Stimulated activated CD4-positive, alpha-beta T cell treated with anti-CD3 and anti-CD28 coated beads, Interleukin-1b, Interleukin-23, amount 100 ng/mL, for 24 hours (primary cell): ENCODE measurements at regions not wholly inside any gene's neighbourhood (a gene's known extent, or its start where the extent isn't known, plus 50 kb on each side); places are given as distances from the start of the nearest gene placed in this dataset.

ENCODE experiments used
- DNase-seq, 4 experiments: peaks; one replicate each; pipeline ENCODE4 v3.0.0-alpha.2; 2020; ENCODE audit warnings: low read depth in 4 of 4, low spot score in 1 of 4

DNA sequence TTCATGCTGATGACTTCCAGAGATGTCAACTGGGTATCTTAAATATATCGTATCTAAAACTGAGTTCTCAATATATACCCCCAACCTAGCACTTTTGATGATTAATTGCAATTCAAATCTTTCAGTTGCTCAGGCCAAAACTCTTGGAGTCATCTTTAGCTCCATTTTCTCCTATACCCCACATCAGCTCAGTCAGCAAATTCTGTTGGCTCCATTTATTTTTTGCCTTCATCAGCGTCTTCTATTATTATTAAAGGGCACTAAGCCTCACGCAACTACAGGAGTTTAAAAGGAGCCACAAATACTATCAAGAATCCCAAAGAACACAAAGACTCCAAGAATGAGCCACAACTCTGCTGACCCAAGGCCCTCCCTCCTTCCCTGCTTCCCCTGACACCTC is 134.9 kb downstream of the KCTD12 start:
- DNase-seq = no peak

DNA sequence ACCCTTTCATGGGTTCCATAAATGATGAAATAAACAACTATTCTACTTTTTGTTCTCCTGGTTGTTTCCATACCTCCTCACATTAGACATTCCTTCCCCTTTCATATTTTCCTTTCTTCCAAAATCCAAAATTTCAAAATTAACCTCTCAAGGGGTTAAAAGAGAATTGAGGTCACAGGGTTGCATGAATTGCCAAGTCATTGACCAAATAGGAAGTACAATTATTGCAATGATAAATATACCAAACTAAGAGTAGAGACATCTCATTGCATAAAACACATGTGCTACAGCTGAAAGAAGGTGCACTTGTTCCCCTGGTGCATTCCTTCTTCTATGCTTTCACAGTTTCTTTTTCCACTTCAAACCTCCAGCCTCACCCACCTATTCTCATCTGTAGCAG is 136.1 kb downstream of the KCTD12 start:
- no peak for DNase-seq

DNA sequence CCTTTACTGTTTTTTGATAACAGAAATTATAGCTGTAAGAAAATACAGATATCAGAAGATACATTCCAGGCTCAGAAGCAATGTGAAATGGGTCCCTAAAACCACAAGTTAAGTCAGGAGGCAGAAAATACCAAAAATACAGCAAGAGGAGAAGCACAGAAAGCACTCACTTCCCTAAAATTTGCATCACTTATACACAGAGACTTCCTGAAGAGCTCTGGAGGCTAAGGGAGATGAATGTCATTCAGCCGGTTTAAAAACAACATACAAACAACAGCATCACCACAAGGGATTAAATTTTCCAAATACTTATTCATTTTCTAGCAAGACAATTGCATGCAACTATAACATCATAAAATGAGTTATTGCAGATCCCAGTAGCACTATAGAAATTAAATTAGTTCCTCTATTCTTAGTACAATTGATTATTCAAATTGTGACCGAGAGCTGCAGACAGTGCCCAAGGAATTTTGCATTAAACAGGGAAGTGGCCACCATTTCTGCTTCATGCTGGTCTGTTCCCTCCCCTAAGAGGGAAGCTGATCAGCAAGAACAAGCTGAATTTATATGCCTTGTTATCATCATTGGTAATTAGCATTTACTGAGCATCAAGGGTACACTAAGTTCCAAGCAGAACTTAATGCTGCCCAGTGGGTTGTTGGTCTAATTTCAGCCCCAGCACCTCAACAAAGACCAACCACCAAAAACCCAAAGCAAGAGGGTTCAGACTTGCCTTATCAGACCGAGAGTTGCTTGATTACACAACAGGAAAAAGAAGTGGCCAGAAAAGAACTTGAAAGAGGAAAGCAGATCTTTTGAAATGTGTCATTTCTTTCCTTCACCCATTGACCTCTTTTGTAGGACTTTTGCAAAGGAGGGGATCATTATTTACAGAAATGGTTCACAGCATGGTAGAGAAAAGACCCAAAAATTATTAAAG is 140.7 kb downstream of the KCTD12 start:
- DNase-seq = no peak

DNA sequence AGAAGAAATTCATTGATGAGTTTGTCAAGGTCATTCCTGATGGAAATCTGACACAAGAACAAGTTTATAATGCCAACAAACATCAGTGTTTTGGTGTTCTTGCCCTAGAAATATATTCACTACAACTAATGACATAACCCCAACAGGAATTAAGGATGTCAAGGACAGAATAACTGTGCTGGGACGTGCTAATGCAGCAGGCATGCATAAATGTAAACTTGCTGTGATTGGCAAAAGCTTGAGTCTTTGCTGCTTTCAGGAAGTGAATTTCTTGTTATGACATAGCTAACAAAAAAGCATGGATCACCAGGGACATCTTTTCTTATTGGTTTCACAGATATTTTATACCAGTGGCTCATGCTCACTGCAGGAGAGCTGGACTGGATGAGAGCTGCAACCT is 144.6 kb downstream of the KCTD12 start:
- no peak for DNase-seq

DNA sequence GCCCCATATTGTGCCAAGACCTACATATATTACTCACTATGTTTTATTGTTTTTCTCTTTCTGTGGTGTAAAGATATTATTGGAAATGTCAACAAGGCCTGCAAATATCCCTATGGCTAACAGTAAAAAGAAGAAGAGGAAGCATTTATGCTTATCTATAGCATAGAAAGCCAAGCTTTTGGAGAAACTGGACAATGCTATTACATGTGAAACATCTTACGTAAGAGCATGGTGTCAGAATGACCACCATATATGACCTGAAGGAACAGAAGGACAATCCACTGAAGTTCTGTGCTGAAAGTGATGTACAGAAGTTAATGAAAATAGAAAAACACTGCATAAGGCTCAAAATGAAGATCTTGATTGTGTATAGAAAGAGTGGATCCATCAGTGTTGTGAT is 145.2 kb downstream of the KCTD12 start:
- DNase-seq = no peak

DNA sequence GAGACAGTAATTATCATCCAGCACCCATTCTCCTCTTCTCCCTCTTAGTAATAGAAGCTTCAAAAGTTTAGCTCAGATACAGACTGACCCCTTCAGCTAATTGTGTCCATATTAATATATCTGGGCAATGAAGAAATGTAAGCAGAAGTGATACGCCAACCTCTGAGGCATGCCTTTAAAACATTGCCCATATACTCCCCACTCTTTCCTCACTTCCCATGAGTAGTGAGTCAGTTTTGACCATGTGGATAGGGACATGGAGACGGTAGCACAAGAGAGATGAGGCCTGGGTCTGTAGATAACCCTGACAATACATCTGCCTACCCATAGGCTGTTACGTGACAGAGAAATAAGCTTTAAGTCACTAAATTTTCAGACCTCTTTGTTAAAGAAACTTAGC is 147.6 kb downstream of the KCTD12 start:
- DNase-seq = no peak

DNA sequence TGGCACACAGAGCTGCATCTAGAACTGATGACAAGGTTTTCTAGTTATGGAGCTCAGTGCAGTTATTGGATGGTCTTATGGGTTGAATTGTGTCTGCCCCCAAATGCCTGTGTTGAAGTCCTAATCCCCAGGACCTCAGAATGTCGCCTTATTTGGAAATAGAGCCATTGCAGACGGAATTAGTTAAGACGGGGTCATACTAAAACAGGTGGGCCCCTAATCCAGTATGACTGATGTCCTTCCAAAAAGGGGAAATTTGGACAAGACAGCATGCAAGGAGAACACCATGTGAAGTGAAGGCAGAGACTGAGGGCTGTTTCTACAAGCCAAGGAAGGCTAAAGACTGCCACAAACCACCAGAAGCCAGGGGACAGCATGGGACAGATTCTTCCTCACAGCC is 148.7 kb downstream of the KCTD12 start:
- DNase-seq = no peak

DNA sequence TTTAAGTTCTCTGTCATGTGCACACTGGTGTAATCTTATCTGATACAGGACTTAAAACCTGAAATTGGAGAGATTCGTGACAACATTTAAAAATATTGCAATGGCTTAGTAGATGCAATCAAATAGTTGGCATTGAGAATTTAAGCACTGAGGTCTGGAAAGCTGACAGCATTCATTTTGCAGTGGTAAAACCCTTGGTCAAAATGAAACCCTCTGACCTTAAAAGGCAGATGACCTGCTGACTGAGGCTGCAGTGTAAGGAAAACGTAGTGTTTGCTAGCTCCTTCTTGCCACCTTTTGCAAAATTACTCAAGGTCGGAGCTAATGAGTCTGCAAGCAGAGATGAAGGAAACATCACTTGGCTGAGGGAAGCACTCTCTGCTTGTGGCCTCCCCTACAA is 150.6 kb downstream of the KCTD12 start:
- no peak for DNase-seq

DNA sequence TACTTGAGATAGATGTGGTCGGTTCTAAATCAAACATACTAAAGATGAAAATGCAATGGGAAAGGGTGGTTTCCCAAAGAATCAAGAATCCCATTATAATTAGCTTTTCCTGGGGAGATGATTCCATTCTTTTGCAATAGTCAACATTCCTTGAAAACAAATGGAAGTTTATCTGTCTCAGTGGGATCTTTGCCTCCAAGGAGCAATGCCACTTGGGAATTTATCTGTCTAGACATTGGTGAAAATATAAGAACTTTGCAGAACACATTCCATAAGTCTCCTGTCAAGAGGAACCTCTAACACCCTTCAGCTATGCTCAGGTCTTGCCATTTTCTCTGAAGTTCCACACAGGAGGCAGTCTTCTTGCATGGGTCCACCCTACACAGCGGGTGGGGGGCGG is 152.5 kb downstream of the KCTD12 start:
- DNase-seq = no peak

DNA sequence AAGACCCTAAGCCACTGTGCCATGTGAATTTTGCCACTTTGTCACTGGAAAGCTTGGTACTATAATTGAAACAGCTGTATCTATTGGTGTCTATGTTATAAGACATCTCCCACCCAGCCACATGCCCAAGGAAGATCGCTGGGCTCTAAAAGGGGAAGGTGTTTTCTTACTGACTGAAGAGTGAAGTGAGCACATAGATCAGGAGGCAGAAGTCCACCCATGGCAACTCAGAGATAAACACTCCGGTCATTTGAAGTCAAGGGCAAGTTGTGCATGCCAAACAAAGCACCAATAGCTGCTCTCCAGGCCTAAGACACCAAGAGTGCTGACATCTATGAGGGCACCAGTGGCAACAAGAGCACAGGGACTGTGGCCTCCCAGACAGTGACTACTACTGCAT is 153.8 kb downstream of the KCTD12 start:
- DNase-seq = no peak

DNA sequence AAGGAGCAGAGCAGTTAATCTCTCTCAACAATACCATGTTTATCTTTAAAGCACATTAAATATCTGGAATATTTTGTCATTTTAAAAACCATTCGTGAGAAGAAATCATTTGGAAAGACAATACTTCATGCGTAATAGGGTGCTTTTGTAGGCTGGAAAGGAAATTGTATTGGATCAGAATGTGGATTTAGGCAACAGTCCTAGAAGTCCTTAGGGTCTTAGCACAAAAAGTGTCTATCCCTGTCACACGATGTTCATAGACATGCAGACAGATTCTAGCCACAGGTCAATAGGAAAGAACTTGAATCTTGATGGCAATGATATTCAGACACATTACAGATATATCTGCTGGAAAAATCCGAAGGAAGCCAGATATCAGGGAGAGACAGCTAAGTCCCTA is 156.0 kb downstream of the KCTD12 start:
- no peak for DNase-seq

DNA sequence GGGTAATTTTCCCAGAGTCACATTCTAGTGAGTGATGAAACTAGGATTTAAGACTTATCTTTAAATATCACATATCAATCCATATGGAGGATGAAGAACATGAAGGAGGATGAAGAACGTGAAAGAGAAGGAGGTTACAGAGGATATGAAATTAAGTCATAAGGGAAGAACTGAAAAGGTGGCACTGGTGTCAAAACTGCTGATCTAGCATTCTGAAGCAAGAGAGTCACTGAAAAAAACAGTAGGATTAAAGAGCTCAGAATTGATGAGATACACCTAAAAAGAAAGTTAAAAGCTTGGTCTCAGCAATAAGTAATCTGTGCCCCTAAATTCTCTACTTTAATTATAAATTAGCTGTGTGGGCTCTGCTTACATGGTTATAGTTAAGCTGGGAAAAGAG is 156.5 kb downstream of the KCTD12 start:
- DNase-seq = no peak

DNA sequence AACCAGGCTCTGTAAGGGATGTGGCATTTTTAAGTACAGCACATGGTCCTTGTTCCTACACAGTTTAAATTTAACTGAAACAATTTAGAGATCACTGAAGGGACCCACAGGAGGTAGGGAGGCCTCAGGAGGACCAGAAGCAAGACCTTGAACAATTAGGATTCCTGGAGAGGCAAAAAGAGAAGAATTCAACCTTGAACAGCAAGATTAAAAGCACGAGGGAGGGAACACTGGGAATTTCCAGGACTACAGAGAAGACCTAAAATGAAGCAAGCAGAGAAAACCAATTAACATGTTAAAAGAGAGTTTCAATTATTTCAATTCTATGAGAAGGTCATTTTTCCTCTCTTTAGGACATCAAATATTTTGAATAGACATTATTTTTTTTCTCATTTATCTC is 160.3 kb downstream of the KCTD12 start:
- DNase-seq = no peak

DNA sequence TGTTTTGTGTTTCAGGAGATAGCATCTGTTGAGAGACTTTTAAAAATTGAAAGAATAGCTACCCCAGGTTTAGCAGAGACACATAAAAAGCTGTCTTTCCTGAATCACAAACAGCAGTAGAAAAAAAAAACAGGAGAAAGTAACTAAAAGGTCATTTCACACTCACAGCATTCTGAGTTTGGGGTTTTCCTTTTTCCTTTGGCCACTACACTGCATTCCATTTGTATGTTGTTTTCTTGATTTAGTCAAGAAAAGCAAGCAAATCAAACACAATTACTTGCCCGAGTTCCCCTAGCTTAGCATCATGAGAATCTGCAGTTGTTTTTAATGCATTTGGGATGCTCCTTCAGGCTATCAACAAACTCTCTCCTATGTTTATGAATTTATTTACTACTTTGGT is 161.0 kb downstream of the KCTD12 start:
- no peak for DNase-seq

DNA sequence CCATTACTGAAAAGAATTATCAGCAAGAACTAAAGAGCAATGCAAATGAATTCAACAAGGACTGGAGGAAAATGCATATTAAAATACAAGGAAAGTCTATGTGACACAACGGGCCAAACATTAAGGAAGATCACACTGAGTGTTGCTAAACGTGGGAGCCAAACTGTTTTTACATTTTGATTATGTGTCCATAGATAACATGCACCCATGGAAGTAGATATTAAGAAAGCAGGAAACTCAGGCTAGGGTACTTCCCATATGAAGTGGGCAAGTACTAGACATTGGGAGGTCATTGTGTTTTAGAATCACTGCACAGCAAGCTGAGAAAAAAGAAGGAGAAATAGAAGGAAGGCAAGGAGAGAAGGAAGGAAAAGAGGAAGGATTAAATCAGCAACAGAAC is 161.8 kb downstream of the KCTD12 start:
- no peak for DNase-seq

DNA sequence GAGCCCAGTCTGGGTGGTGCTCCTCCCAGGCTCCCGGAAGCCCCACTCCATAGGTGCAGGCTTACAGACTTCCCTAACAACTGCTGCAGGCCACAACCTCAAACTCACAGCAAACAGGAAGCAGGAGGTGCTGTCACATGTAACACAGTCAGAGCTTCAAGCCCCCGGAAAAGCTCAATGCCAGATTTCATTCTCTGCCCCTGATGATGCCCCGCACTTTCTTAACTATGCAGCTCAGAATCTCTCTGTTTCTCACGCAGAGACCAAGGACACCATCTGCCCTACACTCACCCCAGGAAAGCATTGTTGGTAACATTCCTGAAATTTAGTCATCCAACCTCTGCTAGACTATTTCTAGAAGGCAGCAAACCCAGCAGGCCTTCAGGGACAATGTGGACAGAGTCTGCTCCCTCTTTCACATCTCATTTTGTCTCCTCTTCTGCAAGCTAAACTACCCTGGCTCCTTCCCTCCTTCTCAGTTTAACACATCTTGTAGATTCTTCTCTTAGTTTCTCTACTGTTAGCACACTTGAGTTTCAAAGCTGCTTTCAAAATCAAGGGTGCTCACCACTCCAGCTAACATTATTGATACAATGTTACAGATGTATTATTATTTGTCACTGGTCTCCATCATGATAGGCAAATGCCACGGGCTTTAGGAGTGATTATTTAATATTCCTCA is 162.5 kb downstream of the KCTD12 start:
- no peak for DNase-seq

DNA sequence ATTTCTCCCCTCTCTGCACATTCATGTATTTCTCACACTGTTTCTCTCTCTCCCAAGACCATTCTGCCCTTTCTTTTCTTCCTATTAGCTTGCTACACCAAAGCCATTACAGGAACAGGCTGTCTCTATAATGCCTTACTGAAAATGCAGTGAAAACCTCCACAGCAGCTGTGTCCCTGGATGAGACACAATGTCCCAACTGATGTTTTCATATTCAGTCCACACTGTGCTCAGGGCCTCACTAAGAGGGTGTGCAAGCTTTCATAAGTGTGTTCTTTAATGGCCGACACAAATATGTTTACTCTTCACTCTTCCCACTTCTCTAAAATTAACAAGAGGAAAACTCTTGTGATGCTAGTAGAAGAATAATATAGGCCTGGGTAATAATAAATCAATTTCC is 163.4 kb downstream of the KCTD12 start:
- no peak for DNase-seq

DNA sequence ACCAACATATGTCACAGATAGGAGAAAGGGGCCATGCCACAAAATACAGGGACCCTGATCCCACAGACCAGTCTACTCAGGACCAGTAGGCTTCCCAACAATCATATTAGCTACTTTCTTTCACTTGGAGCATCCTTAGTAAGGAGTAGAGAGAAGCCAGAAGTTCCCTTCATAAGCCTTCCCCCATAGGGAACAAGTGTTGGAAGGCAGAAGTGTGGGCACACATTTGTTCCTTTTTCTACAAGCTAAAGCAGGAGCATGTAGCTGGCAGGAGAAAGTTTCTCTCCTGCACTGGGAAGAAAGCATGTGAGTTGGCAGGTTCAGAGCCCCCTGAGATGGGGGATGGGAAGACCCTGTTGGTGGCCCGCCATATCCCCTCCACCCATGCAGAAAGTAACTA is 165.4 kb downstream of the KCTD12 start:
- DNase-seq = no peak

DNA sequence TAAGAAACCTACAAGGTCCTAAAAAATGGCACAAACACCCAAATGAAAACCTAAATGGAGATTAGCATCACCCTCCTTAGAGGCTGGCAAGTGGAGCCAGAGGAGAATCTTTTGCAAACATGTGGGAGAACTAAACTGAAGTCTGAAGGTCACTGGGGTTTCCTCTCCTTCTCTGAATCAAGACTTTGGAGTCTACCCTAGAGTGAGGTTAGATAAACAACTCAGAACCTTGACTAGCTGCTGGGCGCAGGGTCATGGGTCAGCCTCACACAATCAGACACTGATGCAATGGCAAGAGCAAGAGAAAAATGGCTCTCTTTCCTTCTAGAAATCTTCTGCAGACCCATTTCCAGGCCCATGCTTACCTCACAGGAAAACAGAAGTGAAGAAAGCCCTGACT is 165.8 kb downstream of the KCTD12 start:
- DNase-seq = no peak

DNA sequence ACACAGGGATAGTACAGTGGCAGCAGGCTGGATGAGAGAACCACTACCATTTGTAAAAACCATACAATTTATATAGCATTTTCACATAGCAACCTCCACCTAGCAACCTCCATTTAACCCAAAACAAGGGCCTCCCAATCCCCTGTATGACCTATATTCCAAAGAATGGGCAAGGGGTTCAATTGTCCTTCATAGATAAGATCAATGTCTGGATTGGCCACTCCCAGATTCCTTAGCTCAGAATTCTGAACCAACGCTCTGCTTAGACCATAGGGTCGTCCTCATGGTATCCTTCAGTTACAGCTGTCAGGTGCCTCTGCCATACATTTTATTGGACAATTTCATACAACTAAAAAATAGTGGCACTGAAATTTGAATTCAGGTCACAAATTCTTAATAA is 166.2 kb downstream of the KCTD12 start:
- DNase-seq = no peak

DNA sequence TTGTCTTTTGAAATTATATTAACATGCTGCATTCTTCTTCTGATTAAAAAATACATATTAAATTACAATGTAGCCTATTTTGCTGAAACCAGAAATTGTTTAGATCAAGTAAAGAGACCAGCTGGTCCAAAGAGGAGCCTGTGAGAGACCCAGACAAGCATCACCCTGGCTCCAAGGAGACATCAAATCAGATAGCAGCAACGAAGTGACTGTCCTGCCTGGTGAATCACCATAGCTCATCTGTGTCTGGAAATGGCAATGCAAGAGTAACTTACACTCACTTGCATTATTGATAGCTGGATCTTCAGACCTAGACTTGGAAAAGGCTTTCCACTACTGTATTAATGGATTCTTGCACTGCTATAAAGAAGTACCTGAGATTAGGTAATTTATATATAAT is 169.1 kb downstream of the KCTD12 start:
- DNase-seq = no peak

DNA sequence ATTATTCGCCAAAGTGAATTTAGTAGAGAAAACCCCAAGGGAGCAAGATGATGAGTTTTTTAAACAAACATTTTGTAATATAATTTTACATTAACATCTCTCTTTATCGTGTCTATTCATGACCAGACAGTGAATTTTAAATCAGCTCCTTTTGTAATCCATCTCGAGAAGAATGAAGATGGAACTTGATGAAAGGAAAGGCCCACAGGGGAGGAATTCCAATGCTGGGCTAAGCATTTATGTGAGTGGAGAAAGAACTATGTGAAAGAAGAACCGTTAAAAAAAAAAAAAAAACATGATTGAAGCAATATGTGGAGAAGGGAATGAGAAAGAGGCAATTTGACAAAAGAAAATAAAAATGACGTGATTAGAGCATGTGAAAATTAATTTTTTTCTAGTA is 170.6 kb downstream of the KCTD12 start:
- no peak for DNase-seq

DNA sequence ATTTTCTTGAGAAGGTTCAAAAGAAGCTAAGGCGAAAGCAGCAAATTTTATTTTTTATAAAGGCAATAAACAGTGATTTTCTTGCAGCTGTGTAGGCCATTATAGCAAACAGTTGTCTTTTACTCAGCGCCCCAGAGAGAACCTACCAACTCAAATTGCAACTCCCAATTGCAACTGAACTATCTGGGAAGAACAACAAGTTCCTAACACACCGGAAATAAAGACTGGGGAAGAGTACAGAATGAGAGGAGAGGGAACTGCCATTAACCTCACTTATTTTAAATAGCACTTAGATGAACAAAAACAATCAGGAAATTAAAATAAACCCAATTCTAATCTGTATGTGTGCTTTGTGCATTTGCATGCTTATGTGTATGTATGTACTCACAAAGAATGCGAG is 171.1 kb downstream of the KCTD12 start:
- DNase-seq = no peak
